ENCODE measurements at regions not wholly inside any gene's neighbourhood (a gene's known extent, or its start where the extent isn't known, plus 50 kb on each side); places are given as distances from the start of the nearest gene placed in this dataset.

DNA sequence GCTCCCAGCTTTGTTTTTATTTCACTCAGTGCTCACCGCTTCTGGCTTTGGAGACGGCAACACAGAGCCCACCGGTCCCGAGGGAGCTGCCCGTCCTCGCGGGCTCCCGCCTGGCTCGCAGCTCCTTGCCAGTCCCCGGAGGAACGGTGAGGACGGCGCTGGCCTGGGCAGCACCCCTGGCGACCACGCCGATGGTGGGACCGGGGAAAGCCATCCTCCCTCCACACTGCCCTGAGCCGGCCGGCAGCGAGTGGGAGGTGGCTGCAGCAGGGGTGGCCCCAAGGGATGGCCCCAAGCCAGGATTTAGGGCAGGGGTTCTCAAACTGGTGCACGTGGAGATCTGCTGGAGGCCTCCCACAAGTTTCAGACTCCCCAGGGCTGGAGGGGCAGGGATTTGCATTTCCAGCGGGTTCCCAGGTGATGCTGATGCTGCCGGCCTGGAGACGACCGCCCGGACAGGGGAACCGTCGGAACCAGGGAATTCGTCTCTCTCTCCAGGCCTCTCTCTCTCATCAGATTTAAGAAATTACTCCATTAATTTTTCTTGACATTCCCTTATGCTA lies 293.2 kb upstream of the IRX4 start:
- H3K9me3 Mint-ChIP-seq, result no peaks in the 10 kb centered on the region
- H3K27me3 Mint-ChIP-seq, result peaks cover 6% of the 10 kb centered on the region
- no peak overlapping the region for H3K4me3 Mint-ChIP-seq
- no peak for DNase-seq
- no peaks in the 10 kb centered on the region for H3K4me1 Mint-ChIP-seq
- H3K36me3 Mint-ChIP-seq (ENCODE audit: low read depth), result no peaks in the 10 kb centered on the region
- H3K27ac Mint-ChIP-seq, result no peak overlapping the region
- intact Hi-C loops (cut with micrococcal nuclease), result no loop called here

DNA sequence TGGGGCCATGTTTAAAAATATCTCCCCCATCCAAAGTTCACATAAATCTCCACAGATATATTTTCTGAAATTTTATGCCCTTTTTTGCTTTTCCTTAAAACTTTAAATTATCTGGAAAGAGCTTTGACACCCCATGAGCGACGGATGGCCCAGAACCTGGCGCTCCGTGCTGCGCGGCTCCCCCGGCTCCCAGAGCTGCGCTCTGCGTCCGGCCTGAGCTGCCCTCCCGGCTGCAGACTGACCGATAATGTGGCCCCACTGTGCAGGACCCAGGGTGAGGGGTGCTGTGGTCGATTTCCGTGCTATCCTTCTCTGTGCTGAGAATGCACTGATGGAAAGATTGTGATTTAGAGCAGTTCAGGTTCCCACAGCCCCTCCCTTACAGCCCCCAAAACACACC lies 292.3 kb upstream of the IRX4 start:
- Mint-ChIP-seq H3K4me3 (no peak overlapping the region), H3K4me1 (no peaks in the 10 kb centered on the region), H3K27ac (no peak overlapping the region), H3K9me3 (no peaks in the 10 kb centered on the region), H3K27me3 (peaks cover 6% of the 10 kb centered on the region), H3K36me3 (ENCODE audit: low read depth) (no peaks in the 10 kb centered on the region)
- DNase-seq, result no peak
- intact Hi-C loops (cut with micrococcal nuclease), result no loop called here

DNA sequence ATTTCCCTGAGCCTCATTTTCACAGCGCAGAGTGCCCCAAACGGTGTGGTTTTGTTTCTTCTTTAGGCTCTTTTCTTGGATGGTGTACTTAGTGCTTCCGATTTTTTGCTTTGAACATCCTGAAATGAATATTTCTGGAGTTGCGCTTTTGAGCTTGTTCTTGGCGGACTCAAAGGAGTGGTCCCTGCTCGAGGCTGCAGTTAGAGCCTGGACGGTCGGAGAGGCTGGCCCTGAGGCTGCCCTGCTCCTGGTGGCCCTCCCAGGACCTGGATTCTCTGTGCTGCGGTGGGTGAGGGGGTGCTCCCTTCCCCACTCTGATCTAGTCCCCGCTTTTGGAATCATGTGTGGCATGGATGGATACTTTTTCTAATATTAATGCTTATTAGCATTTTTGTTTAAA lies 291.8 kb upstream of the IRX4 start:
- intact Hi-C loops (cut with micrococcal nuclease), result no loop called here

DNA sequence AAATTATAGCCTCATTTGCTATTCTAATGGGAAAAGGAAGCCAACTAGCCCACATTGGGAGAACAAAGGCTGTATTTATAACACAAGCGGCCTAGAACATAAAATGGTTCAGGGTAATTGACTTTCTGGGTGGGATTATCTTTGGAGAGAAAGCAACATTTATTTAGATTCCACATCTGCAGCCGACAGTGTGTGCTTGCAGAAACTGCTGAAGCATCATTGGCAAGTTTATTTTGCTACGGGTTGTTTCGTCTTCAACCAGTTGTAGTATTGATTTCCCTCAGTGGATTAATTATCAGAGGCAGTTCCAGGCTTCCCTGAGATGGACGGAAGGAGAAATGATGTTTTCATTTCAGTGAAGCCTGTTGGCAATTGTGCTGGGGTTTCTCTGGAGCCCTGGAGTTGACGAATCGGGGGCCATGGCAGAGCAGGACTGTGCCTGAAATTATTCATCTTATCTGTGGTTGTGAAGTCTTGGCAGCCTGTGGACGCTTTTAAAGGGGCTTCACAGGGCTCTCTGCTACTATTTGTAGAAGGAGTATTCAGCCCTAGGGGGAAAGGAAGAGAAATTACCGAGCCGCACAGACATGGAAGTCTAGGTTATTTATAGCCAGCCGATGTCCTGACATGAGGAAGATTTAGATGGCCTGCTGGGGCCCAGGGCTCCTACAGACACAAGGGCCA lies 290.6 kb upstream of the IRX4 start:
- Mint-ChIP-seq H3K4me1 (no peaks in the 10 kb centered on the region), H3K4me3 (no peak overlapping the region), H3K9me3 (no peaks in the 10 kb centered on the region), H3K36me3 (ENCODE audit: low read depth) (no peaks in the 10 kb centered on the region), H3K27me3 (peaks cover 6% of the 10 kb centered on the region), H3K27ac (no peak overlapping the region)
- no peak for DNase-seq
- intact Hi-C loops (cut with micrococcal nuclease), result no loop called here

More for the DNA sequence above, 291.8 kb upstream of the IRX4 start:
- no peaks in the 10 kb centered on the region for H3K9me3 Mint-ChIP-seq
- DNase-seq, result no peak
- H3K27me3 Mint-ChIP-seq, result peaks cover 6% of the 10 kb centered on the region
- no peak overlapping the region for H3K27ac Mint-ChIP-seq
- H3K4me3 Mint-ChIP-seq, result no peak overlapping the region
- no peaks in the 10 kb centered on the region for H3K36me3 Mint-ChIP-seq (ENCODE audit: low read depth)
- H3K4me1 Mint-ChIP-seq, result no peaks in the 10 kb centered on the region

DNA sequence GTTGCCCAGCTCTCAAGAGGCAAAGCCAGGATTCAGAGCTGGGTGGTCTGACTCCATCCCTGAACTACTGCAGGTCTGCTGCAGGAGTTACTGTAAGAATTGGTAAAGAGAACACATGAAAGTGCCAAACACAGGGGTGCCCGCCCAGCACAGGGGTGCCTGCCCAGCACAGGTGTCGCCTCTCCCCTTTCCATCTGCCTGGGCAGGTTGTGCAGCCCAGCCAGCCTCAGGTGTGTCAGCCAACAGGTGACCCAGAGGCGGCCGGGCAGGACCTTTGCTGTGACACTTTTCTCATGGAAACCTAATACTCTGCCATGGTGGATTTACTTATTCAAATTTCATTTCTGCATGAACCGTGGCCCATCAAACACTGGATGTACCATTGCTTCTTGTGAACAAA lies 289.7 kb upstream of the IRX4 start:
- intact Hi-C loops (cut with micrococcal nuclease), result no loop called here
- Mint-ChIP-seq H3K9me3 (no peaks in the 10 kb centered on the region), H3K27ac (no peak overlapping the region), H3K4me3 (no peak overlapping the region), H3K4me1 (no peaks in the 10 kb centered on the region), H3K36me3 (ENCODE audit: low read depth) (no peaks in the 10 kb centered on the region), H3K27me3 (peaks cover 6% of the 10 kb centered on the region)
- no peak for DNase-seq

DNA sequence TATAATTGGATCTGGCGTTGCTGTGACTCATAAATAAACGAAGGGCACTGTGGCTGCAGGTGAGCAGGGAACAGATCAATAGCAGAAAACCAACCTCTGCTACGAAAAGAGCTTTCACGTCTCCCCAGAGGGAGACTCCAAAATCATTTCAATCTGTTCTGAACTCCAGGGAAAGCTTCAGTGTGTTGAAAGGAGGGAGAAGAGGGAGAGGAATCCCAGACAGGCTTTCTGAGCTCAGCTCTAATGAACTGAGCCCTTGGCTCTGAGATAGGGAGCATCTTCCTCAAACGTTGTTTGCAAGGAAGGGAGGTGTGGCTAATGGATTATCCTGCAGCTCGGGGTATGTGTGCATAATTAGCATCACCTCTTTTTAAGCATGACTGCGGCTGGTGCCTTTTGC lies 288.0 kb upstream of the IRX4 start:
- Mint-ChIP-seq H3K27me3 (peaks cover 6% of the 10 kb centered on the region), H3K4me1 (no peaks in the 10 kb centered on the region), H3K27ac (no peak overlapping the region), H3K36me3 (ENCODE audit: low read depth) (no peaks in the 10 kb centered on the region), H3K4me3 (no peak overlapping the region), H3K9me3 (no peaks in the 10 kb centered on the region)
- no peak for DNase-seq
- intact Hi-C loops (cut with micrococcal nuclease), result no loop called here

DNA sequence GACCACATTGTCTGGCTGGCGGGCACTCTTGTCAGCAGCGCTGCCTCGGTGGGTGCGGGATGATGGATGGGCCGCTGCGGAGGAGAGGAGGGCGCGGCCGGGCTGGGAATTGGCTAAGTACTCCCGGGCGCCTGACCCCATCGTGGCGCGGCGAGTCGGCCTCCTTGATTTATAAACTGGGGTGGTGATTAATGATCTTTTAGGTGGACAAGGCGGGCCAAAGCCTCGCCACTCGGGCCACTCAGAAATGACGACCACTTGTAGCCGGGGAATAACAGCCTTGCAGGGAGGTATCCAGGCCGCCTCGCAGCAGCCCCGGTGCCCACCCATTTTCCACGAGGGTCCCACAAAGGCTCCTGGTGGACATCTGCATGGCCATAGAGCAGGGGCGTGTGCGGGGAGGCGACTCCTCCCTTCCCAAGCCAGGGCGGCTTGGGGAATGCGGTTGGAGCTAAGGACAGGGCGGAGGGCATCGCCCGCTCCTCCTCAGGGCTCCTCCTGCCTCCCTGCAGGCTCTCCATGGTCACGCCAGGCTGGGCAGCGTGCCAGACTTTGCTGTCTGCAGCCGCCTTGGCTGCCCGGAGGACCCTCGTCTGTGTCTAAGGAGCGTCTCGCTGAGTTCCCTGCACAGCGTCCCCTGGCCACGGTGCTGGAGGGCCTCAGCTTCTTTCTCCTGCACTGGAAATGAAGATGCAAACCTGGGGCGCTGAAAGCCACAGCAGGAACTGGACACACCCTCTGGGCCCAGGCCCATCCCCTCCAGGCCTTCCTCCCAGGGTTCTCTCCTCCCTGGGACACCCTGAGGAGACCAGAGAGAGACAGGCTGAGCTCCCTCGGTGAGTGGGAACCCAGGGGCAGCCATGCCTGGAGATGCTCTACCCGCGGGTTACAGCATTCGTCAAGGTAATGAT lies 287.4 kb upstream of the IRX4 start:
- Mint-ChIP-seq H3K27me3 (peaks cover 6% of the 10 kb centered on the region), H3K4me3 (no peak overlapping the region), H3K9me3 (no peaks in the 10 kb centered on the region), H3K4me1 (no peaks in the 10 kb centered on the region), H3K36me3 (ENCODE audit: low read depth) (no peaks in the 10 kb centered on the region), H3K27ac (no peak overlapping the region)
- intact Hi-C loops (cut with micrococcal nuclease), result no loop called here
- no peak for DNase-seq

DNA sequence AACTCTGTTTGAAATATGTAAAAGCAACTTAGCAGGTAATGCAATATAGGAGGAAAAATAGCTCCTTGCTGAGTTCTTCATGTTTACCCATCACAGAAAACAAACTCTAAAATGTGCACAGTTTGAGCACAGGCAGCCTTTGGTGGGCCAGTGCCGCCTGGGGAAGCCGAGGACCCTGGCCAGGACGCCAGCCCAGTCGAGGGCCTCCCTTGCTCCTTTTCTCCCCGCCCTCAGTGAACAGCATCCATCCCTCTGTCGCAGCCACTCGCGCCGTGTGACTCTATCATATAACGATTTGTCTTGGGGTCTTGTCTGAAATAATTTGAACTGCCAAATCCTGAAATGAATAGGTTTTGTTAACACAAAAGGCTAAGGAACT lies 286.7 kb upstream of the IRX4 start:
- no peak overlapping the region for H3K4me3 Mint-ChIP-seq
- no peak for DNase-seq
- H3K4me1 Mint-ChIP-seq, result no peaks in the 10 kb centered on the region
- intact Hi-C loops (cut with micrococcal nuclease), result no loop called here
- H3K9me3 Mint-ChIP-seq, result no peaks in the 10 kb centered on the region
- no peaks in the 10 kb centered on the region for H3K36me3 Mint-ChIP-seq (ENCODE audit: low read depth)
- H3K27me3 Mint-ChIP-seq, result peaks cover 6% of the 10 kb centered on the region
- H3K27ac Mint-ChIP-seq, result no peak overlapping the region

DNA sequence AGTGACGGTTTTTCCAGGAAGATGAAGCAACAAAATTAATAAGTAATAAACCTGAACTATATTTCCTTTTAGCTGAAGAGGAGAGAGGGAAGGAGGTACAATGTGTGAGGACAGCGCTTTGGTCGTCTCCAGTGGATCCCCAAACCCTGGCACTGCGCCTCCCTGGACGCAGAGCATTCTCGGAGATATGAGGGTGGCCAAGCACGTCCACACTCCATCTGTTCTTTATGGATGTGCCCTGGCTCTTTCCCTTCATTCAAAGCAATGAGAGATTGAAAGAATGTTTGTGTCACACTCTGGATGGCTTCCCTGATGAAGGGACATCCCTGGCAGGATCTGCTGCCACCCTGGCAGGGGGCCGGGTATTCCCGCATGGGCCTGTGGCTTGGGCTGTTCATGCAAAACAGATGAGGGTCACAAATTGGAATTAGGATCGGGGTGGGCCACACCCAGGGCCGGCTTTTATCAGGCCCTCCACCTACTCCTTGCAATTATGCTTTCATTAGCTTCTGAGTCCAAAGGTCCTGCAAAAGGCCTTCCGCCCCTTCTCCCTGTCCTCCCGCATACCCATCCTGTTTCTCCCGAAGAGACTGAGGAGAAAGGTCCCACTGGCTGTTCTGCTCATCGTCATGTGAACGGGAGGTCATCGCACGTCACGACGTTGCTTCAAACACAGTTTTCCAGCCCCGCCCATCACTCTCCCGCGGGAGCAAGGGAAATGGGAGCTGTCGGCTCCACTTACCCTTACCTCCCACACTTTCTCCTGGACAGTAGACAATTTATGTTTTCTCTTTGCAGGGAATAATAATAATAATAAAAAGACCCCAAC lies 286.1 kb upstream of the IRX4 start:
- no peak for DNase-seq
- no peak overlapping the region for H3K4me3 Mint-ChIP-seq
- no peak overlapping the region for H3K27ac Mint-ChIP-seq
- no peaks in the 10 kb centered on the region for H3K4me1 Mint-ChIP-seq
- no peaks in the 10 kb centered on the region for H3K36me3 Mint-ChIP-seq (ENCODE audit: low read depth)
- no peaks in the 10 kb centered on the region for H3K9me3 Mint-ChIP-seq
- intact Hi-C loops (cut with micrococcal nuclease), result no loop called here
- peaks cover 6% of the 10 kb centered on the region for H3K27me3 Mint-ChIP-seq

DNA sequence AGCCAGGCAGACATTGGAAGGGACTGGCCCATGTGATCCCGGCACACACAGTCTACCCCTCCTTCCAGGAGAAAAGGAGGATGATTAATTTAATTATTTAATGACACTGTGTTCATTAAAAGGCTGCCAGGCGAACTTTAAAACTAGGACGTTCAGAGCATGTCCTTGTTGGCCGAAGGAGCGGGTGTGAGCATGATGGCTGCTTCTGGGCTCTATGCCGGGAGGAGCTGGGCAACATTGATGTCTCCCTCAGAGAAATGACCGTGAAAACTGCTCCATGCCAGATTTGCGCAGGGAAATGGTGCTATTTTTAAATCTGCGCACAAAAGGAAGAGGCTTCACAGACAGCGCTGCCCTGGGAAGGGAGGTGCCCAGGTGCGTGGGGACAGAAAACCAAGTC lies 284.9 kb upstream of the IRX4 start:
- H3K27me3 Mint-ChIP-seq, result no peaks in the 10 kb centered on the region
- DNase-seq, result no peak
- H3K36me3 Mint-ChIP-seq (ENCODE audit: low read depth), result no peaks in the 10 kb centered on the region
- no peak overlapping the region for H3K27ac Mint-ChIP-seq
- H3K9me3 Mint-ChIP-seq, result no peaks in the 10 kb centered on the region
- H3K4me3 Mint-ChIP-seq, result no peak overlapping the region
- intact Hi-C loops (cut with micrococcal nuclease), result no loop called here
- H3K4me1 Mint-ChIP-seq, result no peaks in the 10 kb centered on the region

DNA sequence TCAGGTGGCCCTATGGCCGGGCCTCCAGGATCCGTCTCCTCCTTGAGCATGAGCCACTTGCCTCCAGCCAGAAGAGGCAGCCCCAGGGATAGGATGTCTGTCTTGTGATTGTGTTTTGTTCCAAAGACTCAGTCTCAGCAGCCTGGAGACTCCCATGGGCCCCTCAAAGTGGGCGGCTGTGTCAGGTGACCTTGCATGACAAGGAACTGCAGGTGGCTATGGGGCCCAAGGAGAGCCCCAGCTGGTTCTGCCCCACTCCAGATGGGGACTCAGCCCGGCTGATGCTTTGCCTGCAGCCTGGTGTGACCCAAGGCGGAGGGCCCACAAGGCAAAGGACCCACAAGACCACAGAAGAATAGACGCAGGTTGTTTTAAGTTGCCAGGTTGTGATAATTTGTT lies 284.3 kb upstream of the IRX4 start:
- Mint-ChIP-seq H3K27me3 (no peaks in the 10 kb centered on the region), H3K36me3 (ENCODE audit: low read depth) (no peaks in the 10 kb centered on the region)

DNA sequence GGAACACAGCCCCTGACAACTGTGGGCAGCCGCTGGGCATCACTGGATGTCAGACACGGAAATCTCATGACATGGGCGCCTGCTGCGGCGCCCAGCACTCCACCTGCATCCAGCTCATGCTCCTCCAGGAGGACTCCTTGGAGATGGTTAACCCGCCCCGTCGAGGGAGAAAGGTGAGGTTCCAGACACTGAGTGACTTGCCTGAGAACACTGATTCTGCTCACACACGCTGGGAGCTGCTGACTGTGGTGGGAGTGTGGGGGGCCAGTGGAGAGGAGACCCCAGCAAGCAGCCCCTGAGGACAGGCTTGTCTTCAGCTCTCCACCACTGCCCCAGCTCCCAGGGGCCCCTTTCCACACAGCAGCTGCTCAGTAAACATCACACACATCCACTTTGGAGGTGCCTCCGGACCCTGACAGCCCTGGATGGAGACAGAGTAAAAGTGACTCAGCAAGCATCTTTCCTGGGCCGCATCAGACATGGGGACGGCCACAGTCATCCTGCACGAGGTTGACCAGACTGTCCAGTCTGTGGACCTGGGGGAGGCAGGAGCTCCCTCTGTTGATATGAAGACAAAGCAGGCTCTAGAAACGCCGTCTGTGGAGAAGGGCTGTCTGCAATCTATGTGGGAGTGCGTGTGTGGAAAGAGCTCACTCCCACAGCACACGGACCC lies 283.7 kb upstream of the IRX4 start:
- Mint-ChIP-seq H3K27me3 (no peaks in the 10 kb centered on the region), H3K27ac (no peak overlapping the region), H3K9me3 (peaks cover 2% of the 10 kb centered on the region), H3K4me1 (no peaks in the 10 kb centered on the region), H3K36me3 (ENCODE audit: low read depth) (no peaks in the 10 kb centered on the region), H3K4me3 (no peak overlapping the region)
- intact Hi-C loops (cut with micrococcal nuclease), result no loop called here
- no peak for DNase-seq

More for the DNA sequence above, 284.3 kb upstream of the IRX4 start:
- Mint-ChIP-seq H3K4me1 (no peaks in the 10 kb centered on the region), H3K4me3 (no peak overlapping the region), H3K27ac (no peak overlapping the region), H3K9me3 (no peaks in the 10 kb centered on the region)
- DNase-seq, result no peak
- intact Hi-C loops (cut with micrococcal nuclease), result no loop called here

DNA sequence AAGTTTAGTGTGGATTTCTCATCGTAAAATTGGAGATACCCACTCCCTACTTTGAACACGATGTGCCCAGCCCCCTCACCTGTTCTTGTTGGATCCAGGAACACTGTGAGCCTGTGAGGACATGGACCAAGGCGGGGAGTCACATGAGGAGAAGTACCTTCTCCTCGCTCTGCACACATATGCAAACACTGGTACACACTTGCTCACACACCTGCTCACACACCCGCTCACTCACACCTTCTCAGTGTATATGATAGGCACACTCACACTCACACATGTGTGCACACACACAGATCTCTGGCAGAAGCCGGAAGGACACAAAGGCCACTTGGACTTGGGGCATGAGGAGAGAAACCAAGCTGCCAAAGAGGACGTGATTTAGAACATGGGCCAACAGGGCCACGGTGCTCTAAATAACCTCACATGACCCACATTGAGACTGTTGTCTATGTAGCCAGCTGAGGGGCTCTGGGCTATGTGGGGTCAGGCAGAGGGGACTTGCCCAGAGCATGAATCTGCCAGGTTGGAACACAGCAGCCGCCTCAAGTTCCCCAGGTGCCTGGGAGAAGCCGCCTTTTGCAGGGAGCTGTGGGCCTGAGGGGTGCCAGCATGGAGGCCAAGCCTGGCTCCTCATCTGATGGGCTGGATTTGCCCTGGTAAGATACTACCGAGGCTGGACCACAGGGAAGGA lies 283.0 kb upstream of the IRX4 start:
- no peaks in the 10 kb centered on the region for H3K36me3 Mint-ChIP-seq (ENCODE audit: low read depth)
- no peak for DNase-seq
- peaks cover 4% of the 10 kb centered on the region for H3K9me3 Mint-ChIP-seq
- H3K27me3 Mint-ChIP-seq, result no peaks in the 10 kb centered on the region
- intact Hi-C loops (cut with micrococcal nuclease), result no loop called here
- no peak overlapping the region for H3K27ac Mint-ChIP-seq
- H3K4me3 Mint-ChIP-seq, result no peak overlapping the region
- no peaks in the 10 kb centered on the region for H3K4me1 Mint-ChIP-seq

Data from activated CD4-positive, alpha-beta T cell treated with anti-CD3 and anti-CD28 coated beads, Interleukin-2, amount 10 ng/mL, durations not matched to agents 24 days and 14 days (primary cell).